ENCODE measurements at regions not wholly inside any gene's neighbourhood (a gene's known extent, or its start where the extent isn't known, plus 50 kb on each side); places are given as distances from the start of the nearest gene placed in this dataset.

DNA sequence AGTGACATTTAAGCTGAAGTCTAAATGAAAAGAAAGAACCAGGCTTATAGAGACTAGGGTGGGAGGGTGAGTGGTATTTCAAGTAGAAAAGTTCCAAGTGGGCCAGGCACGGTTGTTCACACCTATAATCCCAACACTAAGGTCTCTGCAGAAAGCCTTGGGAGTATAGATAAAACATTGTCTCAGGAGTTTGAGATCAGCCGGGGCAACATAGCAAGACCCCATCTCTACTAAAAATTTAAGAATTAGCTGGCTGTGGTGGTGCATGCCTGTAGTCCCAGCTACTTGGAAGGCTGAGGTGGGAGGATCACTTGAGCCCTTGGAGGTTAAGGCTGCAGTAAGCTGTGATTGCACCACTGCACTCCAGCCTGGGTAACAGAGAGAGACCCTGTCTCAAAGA lies 143.4 kb upstream of the PKDCC start:
- TF ChIP-seq EP300 (IDR thresholded peaks at IDR 0.05): no peak
- no peak for TF ChIP-seq POLR2A (IDR thresholded peaks at IDR 0.05)
- TF ChIP-seq, protein P1, sequence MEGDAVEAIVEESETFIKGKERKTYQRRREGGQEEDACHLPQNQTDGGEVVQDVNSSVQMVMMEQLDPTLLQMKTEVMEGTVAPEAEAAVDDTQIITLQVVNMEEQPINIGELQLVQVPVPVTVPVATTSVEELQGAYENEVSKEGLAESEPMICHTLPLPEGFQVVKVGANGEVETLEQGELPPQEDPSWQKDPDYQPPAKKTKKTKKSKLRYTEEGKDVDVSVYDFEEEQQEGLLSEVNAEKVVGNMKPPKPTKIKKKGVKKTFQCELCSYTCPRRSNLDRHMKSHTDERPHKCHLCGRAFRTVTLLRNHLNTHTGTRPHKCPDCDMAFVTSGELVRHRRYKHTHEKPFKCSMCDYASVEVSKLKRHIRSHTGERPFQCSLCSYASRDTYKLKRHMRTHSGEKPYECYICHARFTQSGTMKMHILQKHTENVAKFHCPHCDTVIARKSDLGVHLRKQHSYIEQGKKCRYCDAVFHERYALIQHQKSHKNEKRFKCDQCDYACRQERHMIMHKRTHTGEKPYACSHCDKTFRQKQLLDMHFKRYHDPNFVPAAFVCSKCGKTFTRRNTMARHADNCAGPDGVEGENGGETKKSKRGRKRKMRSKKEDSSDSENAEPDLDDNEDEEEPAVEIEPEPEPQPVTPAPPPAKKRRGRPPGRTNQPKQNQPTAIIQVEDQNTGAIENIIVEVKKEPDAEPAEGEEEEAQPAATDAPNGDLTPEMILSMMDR (IDR thresholded peaks at IDR 0.05): no peak

All from sigmoid colon (tissue), 4 donors.